ENCODE measurements at regions not wholly inside any gene's neighbourhood (a gene's known extent, or its start where the extent isn't known, plus 50 kb on each side); places are given as distances from the start of the nearest gene placed in this dataset.
A peak's percentile ranks its signal among the peaks of the same experiment; 100 is the strongest.
"Not testable (repeated sequence)": the region's sequence is repeated elsewhere in the genome, so short reads cannot be mapped to it uniquely, and the experiment has no call there.

DNA sequence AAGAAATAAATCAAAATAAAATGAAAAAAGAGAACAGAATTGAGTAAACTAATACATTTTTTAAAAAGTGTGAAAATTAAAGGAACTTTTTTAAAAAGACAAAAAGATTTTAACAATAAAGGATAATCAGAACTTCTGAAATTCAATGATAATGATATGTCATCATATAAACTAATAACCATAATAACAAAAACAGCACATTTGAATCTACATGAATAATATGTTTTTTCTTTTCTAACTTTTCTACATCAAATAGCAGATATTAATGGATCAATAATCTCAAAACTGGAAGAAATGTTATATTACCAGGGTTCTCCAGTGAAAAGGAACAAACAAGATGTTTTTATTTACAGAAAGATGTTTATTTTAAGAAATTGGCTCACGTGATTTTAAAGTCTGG lies 903.3 kb upstream of the MIR17HG start:
- ATAC-seq (no peak), DNase-seq (ENCODE audit: low spot score) (no peak)

GRCh38 chr13:90445179-90445578 lies 902.3 kb upstream of the MIR17HG start:
- ATAC-seq (peak; percentile 62), DNase-seq (ENCODE audit: low spot score) (no peak)
- intact Hi-C loops (cut with DNase I) = no loop called here

More for the DNA sequence above, 903.3 kb upstream of the MIR17HG start:
- intact Hi-C loops (cut with DNase I) = no loop called here

GRCh38 chr13:90447034-90447733 lies 900.3 kb upstream of the MIR17HG start:
- DNase-seq (ENCODE audit: low spot score) (no peak), ATAC-seq (no peak)
- intact Hi-C loops (cut with DNase I) = no loop called here

GRCh38 chr13:90447734-90448101 lies 899.8 kb upstream of the MIR17HG start:
- intact Hi-C loops (cut with DNase I) = no loop called here
- DNase-seq (ENCODE audit: low spot score) (no peak), ATAC-seq (no peak)

GRCh38 chr13:90448466-90449037 lies 898.9 kb upstream of the MIR17HG start:
- intact Hi-C loops (cut with DNase I) = no loop called here
- no peak for DNase-seq (ENCODE audit: low spot score)
- ATAC-seq = no peak

- ATAC-seq = no peak
- intact Hi-C loops (cut with DNase I) = no loop called here
Observed at GRCh38 chr13:90453342-90453741, 894.1 kb upstream of the MIR17HG start.

DNA sequence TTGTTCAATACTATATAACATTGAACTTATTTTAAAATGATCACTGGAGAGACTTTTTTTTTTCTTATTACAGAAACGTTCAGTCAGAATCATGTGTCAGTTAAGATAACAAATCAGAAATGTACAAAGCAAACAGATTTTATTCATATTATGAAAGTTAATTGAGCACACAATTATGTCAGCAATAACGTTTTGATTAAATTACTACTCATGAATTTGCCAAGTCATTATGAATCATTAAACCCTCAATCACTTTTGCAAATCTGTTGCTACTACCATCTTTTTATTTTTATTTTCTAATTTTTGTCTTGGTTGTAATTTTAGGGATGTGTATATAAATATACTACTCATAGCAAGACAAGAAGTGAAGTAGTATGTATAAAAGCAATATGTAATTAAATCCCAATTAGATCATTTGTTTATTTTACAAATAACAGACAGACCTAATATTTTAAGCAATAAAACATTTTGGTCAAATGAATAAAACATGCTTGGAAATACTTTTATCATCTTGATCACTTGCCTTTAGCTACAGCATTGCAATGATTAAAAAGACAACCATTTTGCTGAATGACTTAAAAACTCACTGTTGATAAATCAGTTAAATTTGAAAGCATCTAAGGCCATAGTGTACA lies 893.4 kb upstream of the MIR17HG start:
- no peak for DNase-seq (ENCODE audit: low spot score)
- intact Hi-C loops (cut with DNase I) = no loop called here
- no peak for ATAC-seq

More at GRCh38 chr13:90453342-90453741, 894.1 kb upstream of the MIR17HG start:
- no peak for DNase-seq (ENCODE audit: low spot score)

DNA sequence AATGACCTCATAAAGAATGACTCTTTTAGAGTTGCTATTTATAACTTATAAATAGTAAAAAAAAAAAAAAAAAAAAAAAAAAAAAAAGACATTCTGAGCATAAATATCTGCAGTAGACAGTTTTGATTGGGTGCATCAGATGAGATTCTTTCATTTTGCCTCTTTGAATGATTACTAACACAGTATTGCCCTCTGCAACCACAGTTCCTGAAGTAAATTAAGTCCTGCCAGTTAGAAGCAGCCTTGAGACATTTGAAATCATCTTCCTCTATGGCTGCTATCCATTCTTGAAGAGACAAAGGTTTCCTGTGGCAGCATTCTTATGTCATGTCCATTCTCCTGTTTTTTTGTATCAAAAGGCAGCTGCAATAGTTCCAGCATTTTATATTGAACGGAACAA lies 892.4 kb upstream of the MIR17HG start:
- intact Hi-C loops (cut with DNase I) = no loop called here
- ATAC-seq (no peak), DNase-seq (ENCODE audit: low spot score) (no peak)

DNA sequence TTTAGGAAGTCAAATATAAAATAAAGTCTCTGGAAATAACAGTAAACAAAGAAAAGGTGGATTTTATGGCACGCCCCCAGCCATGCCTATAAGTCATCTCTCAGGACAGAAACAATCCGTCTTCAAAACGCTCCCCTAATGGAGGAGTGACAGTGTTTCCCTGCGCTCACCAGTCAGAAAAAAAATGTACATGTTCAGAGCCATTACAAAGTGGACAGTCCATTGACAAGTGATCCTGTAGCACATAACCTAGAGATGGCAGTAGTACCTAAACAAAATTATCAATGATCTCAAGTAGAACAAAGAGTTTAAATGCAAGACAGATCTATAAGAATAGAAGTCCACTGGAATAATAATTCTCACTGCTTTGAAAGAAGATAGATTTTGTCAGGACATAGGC lies 891.7 kb upstream of the MIR17HG start:
- DNase-seq (ENCODE audit: low spot score) (no peak), ATAC-seq (no peak)
- intact Hi-C loops (cut with DNase I) = no loop called here

GRCh38 chr13:90461398-90461797 lies 886.1 kb upstream of the MIR17HG start:
- no peak for DNase-seq (ENCODE audit: low spot score)
- intact Hi-C loops (cut with DNase I) = no loop called here
- no peak for ATAC-seq

GRCh38 chr13:90477216-90477615 lies 870.3 kb upstream of the MIR17HG start:
- ATAC-seq = no peak
- intact Hi-C loops (cut with DNase I) = no loop called here
- DNase-seq (ENCODE audit: low spot score) = no peak

DNA sequence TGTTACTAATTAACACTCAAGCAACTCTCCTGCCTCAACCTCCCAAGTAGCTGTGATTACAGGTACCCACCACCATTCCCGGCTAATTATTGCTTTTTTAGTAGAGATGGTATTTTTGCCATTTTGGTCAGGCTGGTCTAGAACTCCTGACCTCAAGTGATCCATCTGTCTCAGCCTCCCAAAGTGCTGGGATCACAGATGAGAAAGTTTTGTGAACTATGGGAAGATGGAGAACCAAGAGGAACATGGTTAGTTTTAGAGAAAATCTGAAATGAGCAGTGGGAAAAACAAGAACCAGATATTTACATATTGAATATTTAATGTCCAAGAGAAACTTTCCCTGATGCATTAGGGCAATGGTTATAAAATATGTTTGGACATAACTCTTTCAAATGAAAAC lies 863.6 kb upstream of the MIR17HG start:
- ATAC-seq = no peak
- no peak for DNase-seq (ENCODE audit: low spot score)
- intact Hi-C loops (cut with DNase I) = no loop called here

DNA sequence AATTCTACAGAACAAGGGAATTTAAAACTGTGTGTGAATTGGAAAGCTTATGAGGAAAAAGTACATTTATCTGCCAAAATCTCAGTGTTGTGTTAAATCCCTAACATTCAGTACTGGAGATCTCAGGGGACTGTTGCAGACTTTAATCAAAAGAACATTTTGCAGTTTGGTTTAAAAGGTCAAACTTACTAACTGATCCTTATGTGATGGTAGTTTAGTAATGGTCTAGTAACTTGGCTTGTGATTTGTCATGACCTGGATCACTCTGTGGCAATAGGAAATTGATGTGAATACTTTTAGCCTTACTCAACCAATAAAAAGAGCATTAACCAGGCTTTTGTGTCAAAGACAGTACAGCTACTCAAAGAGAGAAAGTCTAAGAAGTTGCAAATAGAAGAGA lies 862.1 kb upstream of the MIR17HG start:
- intact Hi-C loops (cut with DNase I) = no loop called here
- peak; percentile 94 for ATAC-seq
- no peak for DNase-seq (ENCODE audit: low spot score)

DNA sequence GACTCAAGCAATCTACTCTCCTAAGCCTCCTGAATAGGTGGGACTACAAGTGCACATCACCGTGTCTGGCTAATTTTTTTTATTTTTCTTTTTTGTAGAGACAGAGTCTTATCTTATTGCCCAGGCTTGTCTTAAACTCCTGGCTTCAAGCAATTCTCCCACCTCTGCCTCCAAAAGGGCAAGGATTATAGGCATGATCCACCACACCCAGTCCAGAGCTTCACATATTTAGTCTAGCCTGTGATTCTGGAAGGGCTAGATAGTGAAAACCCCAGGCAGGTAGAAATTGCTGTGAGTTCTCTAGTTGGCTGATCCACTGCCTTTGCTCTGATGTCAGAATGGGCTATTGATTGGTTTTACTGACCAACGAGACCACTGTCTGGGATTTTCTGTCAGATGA lies 854.6 kb upstream of the MIR17HG start:
- intact Hi-C loops (cut with DNase I) = no loop called here
- ATAC-seq (no peak), DNase-seq (ENCODE audit: low spot score) (no peak)

GRCh38 chr13:90493667-90494066 lies 853.8 kb upstream of the MIR17HG start:
- intact Hi-C loops (cut with DNase I) = no loop called here
- no peak for ATAC-seq
- DNase-seq (ENCODE audit: low spot score) = no peak

GRCh38 chr13:90494849-90495248 lies 852.6 kb upstream of the MIR17HG start:
- ATAC-seq; DNase-seq (ENCODE audit: low spot score); intact Hi-C loops (cut with DNase I): not testable (repeated sequence)

- no peak for ATAC-seq
Observed at GRCh38 chr13:90498096-90498495, 849.4 kb upstream of the MIR17HG start.

GRCh38 chr13:90498816-90499215 lies 848.7 kb upstream of the MIR17HG start:
- DNase-seq (ENCODE audit: low spot score) (no peak), ATAC-seq (no peak)
- intact Hi-C loops (cut with DNase I) = no loop called here

More at GRCh38 chr13:90498096-90498495, 849.4 kb upstream of the MIR17HG start:
- intact Hi-C loops (cut with DNase I) = no loop called here
- no peak for DNase-seq (ENCODE audit: low spot score)

- intact Hi-C loops (cut with DNase I) = no loop called here
- ATAC-seq = no peak
- DNase-seq (ENCODE audit: low spot score) = no peak
Observed at GRCh38 chr13:90500569-90500968, 846.9 kb upstream of the MIR17HG start.

DNA sequence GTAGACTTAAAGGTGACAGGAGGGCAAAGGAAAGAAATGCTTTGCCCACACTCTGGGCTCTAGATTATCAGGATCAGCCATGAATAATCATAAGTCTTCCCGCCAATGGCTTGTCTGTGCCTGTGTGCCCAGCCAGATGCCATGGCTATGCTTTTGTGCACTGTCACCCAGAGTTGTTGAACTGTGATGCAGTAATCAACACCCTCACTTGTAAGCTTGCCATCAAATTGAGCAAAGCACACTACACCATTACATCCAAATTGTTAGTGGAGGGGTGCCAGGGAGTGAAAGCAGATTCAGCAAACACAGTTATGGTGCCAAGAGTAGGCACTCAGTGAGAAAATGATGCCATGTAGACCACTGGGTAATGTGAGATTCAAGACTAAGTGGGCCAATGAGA lies 845.3 kb upstream of the MIR17HG start:
- intact Hi-C loops (cut with DNase I) = no loop called here
- no peak for ATAC-seq
- DNase-seq (ENCODE audit: low spot score) = no peak

DNA sequence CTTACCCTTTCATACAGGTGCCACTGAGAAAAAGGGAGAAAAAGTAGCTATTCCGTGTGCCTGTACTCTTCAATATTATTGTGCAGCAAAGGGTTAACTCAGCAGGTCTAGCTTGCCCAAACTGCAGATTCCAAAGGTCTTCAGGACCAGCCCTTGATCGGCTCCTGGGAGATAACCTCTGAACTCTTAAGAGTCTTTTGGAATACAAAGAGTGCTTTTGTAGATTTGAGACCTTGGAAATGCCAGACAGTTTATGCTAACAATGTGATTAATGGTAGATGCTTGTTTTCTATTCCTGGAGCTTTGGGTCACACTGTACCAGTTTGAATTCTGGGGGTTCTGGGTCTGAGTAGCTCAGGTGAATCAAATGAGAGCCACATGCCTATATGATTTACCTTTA lies 844.7 kb upstream of the MIR17HG start:
- DNase-seq (ENCODE audit: low spot score) = no peak
- intact Hi-C loops (cut with DNase I) = no loop called here
- no peak for ATAC-seq

Data from sciatic nerve (tissue), 2 donors.